Transverse colon (tissue), 3 donors: ENCODE measurements at regions not wholly inside any gene's neighbourhood (a gene's known extent, or its start where the extent isn't known, plus 50 kb on each side); places are given as distances from the start of the nearest gene placed in this dataset.

Experiments
- CTCF ChIP-seq, 5 experiments: fragments of 200-600 bp in 3 of 5; fragments of 450-650 bp in 2 of 5; sonication (generic) in 3 of 5; IDR thresholded peaks; 1 replicate in 2 of 5; 2 replicates in 3 of 5; pipeline ENCODE4 v1.5.1; 2016 to 2017; ENCODE audit warnings: antibody characterized with exemption in 5 of 5, inconsistent platforms in 3 of 5, mild to moderate bottlenecking in 2 of 5, moderate library complexity in 1 of 5
- EP300 ChIP-seq: sonication (generic); formaldehyde crosslinking; IDR thresholded peaks from one replicate; pipeline ENCODE4 v1.6.1; 2017; ENCODE audit warnings: antibody characterized with exemption, low read depth
- POLR2A ChIP-seq: fragments of 450-650 bp; IDR thresholded peaks from one replicate; pipeline ENCODE4 v1.6.1; 2016; ENCODE audit warnings: antibody characterized with exemption, mild to moderate bottlenecking, moderate library complexity

DNA sequence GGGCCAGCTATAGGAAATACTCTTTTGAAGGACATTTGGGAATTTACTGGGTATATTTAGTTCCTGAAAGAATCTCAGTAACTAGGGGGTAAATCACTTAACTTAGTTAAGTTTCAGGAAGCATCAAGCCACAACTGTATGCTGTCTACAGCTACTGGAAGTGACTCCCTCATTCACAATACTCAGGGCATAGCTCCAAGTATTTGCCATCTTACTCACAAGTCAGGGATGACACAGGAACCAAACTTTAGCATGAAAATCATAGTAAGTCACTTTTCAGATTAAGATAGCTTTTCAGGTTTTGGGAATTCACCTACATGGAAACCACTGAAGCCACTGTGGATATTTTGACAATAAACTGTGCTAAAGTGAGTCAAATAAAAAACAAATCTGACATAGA, 242.4 kb upstream of the ATP10B start:
- no peak for TF ChIP-seq EP300
- no peak for TF ChIP-seq CTCF (IDR thresholded peaks at IDR 0.05)
- no peak for TF ChIP-seq POLR2A
